ENCODE measurements at regions not wholly inside any gene's neighbourhood (a gene's known extent, or its start where the extent isn't known, plus 50 kb on each side); places are given as distances from the start of the nearest gene placed in this dataset.

DNA sequence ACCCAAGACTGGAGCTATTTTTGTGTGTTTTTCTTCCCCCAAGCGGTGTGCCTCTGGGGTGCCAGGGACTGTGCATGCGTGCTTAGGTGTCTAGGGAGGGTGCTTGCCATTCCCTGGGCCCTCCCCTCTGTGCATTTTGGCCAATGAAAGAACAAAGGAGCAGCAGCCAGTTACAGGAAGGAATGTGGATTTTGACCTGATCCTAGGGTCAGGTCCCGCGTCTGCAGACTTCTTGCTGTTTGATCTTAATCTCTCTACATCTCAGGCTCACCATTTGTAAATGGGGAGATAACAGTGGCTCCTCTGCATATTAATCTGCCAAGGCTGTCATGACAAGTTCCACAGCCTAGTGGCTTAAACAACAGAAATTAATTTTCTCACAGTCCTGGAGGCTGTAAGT is 699.1 kb downstream of the QKI start:
- Histone ChIP-seq H3K36me3 (replicated peaks; ENCODE audit: low read depth, low read length) (no peaks in the 10 kb centered on the region), H3K4me2 (ENCODE audit: low read length) (no peak overlapping the region), H3K79me2 (ENCODE audit: low read length) (no peaks in the 10 kb centered on the region), H2AFZ (ENCODE audit: low read depth, low read length) (no peak overlapping the region), H3K27me3 (ENCODE audit: low read depth, low read length) (peaks cover 4% of the 10 kb centered on the region; the same call in 1 of the 2 replicates), H3K9ac (ENCODE audit: low read length) (no peak overlapping the region), H3K9me3 (ENCODE audit: insufficient read depth, low read length) (no peaks in the 10 kb centered on the region), H4K20me1 (ENCODE audit: insufficient read depth, low read length) (no peaks in the 10 kb centered on the region), H3K4me1 (ENCODE audit: low read length) (no peaks in the 10 kb centered on the region), H3K27ac (ENCODE audit: low read length) (no peak overlapping the region), H3K4me3 (ENCODE audit: low read length) (no peak overlapping the region)
- no peak for TF ChIP-seq EZH2phosphoT487 (IDR thresholded peaks at IDR 0.05; ENCODE audit: low read depth)
- TF ChIP-seq, protein P1, sequence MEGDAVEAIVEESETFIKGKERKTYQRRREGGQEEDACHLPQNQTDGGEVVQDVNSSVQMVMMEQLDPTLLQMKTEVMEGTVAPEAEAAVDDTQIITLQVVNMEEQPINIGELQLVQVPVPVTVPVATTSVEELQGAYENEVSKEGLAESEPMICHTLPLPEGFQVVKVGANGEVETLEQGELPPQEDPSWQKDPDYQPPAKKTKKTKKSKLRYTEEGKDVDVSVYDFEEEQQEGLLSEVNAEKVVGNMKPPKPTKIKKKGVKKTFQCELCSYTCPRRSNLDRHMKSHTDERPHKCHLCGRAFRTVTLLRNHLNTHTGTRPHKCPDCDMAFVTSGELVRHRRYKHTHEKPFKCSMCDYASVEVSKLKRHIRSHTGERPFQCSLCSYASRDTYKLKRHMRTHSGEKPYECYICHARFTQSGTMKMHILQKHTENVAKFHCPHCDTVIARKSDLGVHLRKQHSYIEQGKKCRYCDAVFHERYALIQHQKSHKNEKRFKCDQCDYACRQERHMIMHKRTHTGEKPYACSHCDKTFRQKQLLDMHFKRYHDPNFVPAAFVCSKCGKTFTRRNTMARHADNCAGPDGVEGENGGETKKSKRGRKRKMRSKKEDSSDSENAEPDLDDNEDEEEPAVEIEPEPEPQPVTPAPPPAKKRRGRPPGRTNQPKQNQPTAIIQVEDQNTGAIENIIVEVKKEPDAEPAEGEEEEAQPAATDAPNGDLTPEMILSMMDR (IDR thresholded peaks at IDR 0.05; ENCODE audit: low read depth, low read length), result no peak

DNA sequence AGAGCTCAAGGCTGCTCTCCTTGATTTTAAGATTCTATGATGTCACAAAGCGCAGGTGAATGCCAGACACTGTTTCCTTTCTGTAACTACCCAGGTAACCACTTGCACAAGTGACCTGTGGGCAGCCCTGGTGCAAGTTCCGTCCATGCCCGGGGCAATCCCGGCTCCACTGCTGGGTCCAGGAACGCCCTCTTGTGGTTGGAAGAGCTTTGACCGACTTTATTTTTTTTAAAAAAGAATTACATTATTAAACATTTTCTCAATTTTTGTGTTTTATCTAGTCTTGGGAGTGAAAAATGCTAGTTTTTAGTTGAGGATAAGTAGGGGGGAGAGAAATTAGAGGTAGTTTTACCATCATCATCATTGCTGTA is 695.2 kb downstream of the QKI start:
- no peaks in the 10 kb centered on the region for H4K20me1 ChIP-seq (ENCODE audit: insufficient read depth, low read length)
- no peak overlapping the region for H3K4me2 ChIP-seq (ENCODE audit: low read length)
- H3K4me1 ChIP-seq (ENCODE audit: low read length), result no peaks in the 10 kb centered on the region
- H3K4me3 ChIP-seq (ENCODE audit: low read length), result no peak overlapping the region
- H3K9me3 ChIP-seq (ENCODE audit: insufficient read depth, low read length), result no peaks in the 10 kb centered on the region
- TF ChIP-seq, protein P1 (IDR thresholded peaks at IDR 0.05; ENCODE audit: low read depth, low read length), result peak; percentile 59
- no peak for TF ChIP-seq EZH2phosphoT487 (IDR thresholded peaks at IDR 0.05; ENCODE audit: low read depth)
- no peak overlapping the region for H3K9ac ChIP-seq (ENCODE audit: low read length)
- no peaks in the 10 kb centered on the region for H3K79me2 ChIP-seq (ENCODE audit: low read length)
- H3K27ac ChIP-seq (ENCODE audit: low read length), result no peak overlapping the region
- no peak overlapping the region for H2AFZ ChIP-seq (ENCODE audit: low read depth, low read length)
- H3K36me3 ChIP-seq (replicated peaks; ENCODE audit: low read depth, low read length), result no peaks in the 10 kb centered on the region
- no peaks in the 10 kb centered on the region for H3K27me3 ChIP-seq (ENCODE audit: low read depth, low read length)

DNA sequence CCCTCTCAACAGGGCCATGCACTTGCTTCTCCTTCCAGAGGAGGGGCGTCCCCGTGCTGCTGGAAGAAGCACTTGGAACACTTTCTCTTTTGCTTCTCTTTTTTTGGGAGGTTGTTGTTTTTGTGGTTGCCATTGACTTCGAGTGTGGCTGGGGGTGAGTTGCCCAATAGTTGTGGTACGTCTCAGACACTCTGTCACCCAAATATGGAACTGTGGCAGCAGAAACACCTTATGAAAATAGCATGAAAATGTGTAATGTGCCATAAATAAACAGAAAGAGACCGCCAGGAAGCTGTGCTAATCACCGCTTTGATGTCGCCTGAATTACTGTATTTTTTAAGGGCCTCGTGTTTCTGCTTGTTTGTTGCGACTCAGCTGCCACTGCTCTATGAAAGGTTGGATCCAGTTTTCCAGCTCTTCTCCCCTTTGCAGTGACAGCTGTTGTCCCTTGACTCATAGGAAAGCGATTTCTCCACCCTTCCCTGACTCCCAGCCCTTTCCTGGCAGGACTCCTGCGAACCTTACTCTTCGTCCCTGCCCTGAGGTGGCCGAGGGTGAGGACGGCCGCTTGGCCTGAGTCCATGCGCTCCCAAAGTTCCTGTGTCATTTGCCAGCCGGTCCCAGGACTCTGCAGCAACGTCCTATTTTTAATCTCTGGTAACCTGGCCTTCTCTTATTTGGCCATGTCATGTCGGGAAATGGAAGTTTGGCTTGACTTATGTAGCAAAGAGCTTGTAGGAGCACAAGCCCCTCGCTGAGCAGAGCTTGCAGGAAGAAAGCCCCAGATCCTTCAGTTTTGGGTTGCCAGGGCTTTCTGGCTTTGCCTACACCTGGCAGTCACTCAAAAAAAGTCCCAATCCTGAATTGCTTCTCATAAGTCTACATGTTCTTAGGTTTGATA is 694.6 kb downstream of the QKI start:
- no peak for TF ChIP-seq EZH2phosphoT487 (IDR thresholded peaks at IDR 0.05; ENCODE audit: low read depth)
- TF ChIP-seq, protein P1 (IDR thresholded peaks at IDR 0.05; ENCODE audit: low read depth, low read length), result no peak
- H3K27ac ChIP-seq (ENCODE audit: low read length), result no peak overlapping the region
- H3K9me3 ChIP-seq (ENCODE audit: insufficient read depth, low read length), result no peaks in the 10 kb centered on the region
- no peaks in the 10 kb centered on the region for H3K36me3 ChIP-seq (replicated peaks; ENCODE audit: low read depth, low read length)
- H3K4me2 ChIP-seq (ENCODE audit: low read length), result no peak overlapping the region
- no peaks in the 10 kb centered on the region for H3K27me3 ChIP-seq (ENCODE audit: low read depth, low read length)
- no peaks in the 10 kb centered on the region for H4K20me1 ChIP-seq (ENCODE audit: insufficient read depth, low read length)
- H2AFZ ChIP-seq (ENCODE audit: low read depth, low read length), result no peak overlapping the region
- H3K9ac ChIP-seq (ENCODE audit: low read length), result no peak overlapping the region
- no peak overlapping the region for H3K4me3 ChIP-seq (ENCODE audit: low read length)
- H3K79me2 ChIP-seq (ENCODE audit: low read length), result no peaks in the 10 kb centered on the region
- no peaks in the 10 kb centered on the region for H3K4me1 ChIP-seq (ENCODE audit: low read length)

DNA sequence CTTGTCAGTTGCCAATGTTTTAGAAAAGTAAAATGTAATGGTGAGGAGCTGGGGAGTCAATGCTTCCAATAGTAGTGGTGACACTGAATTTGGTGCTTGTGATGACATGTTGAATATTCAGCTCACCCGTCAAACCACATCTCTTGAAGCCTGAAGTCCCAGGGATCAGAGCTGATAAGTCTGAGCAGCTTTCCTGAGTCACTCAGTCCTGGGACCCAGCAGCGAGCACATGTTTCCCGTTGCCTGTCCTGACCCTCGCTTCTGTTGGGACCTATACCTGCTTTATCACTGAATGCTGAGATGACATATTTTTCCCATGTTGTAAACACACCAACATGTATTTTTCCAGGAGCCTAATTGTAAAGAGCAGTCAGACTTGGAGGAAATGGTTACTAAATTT is 693.6 kb downstream of the QKI start:
- Histone ChIP-seq H3K27ac (ENCODE audit: low read length) (no peak overlapping the region), H3K4me3 (ENCODE audit: low read length) (no peak overlapping the region), H3K4me2 (ENCODE audit: low read length) (no peak overlapping the region), H3K79me2 (ENCODE audit: low read length) (no peaks in the 10 kb centered on the region), H3K27me3 (ENCODE audit: low read depth, low read length) (no peaks in the 10 kb centered on the region), H4K20me1 (ENCODE audit: insufficient read depth, low read length) (no peaks in the 10 kb centered on the region), H3K4me1 (ENCODE audit: low read length) (no peaks in the 10 kb centered on the region), H3K9me3 (ENCODE audit: insufficient read depth, low read length) (no peaks in the 10 kb centered on the region), H3K36me3 (replicated peaks; ENCODE audit: low read depth, low read length) (no peaks in the 10 kb centered on the region), H3K9ac (ENCODE audit: low read length) (no peak overlapping the region), H2AFZ (ENCODE audit: low read depth, low read length) (no peak overlapping the region)
- no peak for TF ChIP-seq EZH2phosphoT487 (IDR thresholded peaks at IDR 0.05; ENCODE audit: low read depth)
- TF ChIP-seq, protein P1 (IDR thresholded peaks at IDR 0.05; ENCODE audit: low read depth, low read length), result no peak
